ENCODE measurements at regions not wholly inside any gene's neighbourhood (a gene's known extent, or its start where the extent isn't known, plus 50 kb on each side); places are given as distances from the start of the nearest gene placed in this dataset.

DNA sequence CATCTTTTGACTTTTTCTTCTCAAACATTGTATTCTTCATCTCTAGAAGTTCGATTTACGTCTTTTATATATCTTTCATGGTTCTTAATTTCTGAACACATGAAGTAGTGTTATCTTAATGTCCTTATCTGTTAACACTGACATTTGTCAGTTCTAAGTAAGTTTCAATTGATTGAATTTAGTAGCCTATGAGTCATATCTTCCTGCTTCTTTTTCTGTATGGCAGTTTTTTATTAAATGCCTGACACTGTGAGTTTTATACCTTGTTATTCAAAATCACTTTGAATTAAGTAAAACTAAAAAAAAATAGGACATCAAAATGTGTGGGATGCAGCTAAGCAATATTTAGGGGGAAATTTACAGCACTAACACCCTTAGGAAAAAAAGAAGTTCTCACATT is 707.0 kb upstream of the ACO1 start:
- TF ChIP-seq, protein P1, sequence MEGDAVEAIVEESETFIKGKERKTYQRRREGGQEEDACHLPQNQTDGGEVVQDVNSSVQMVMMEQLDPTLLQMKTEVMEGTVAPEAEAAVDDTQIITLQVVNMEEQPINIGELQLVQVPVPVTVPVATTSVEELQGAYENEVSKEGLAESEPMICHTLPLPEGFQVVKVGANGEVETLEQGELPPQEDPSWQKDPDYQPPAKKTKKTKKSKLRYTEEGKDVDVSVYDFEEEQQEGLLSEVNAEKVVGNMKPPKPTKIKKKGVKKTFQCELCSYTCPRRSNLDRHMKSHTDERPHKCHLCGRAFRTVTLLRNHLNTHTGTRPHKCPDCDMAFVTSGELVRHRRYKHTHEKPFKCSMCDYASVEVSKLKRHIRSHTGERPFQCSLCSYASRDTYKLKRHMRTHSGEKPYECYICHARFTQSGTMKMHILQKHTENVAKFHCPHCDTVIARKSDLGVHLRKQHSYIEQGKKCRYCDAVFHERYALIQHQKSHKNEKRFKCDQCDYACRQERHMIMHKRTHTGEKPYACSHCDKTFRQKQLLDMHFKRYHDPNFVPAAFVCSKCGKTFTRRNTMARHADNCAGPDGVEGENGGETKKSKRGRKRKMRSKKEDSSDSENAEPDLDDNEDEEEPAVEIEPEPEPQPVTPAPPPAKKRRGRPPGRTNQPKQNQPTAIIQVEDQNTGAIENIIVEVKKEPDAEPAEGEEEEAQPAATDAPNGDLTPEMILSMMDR (IDR thresholded peaks at IDR 0.05), result no peak
- TF ChIP-seq POLR2A (IDR thresholded peaks at IDR 0.05), result no peak

All from right lobe of liver (tissue), 4 donors.